Progenitor cell of endocrine pancreas (in vitro differentiated cells): ENCODE measurements at regions not wholly inside any gene's neighbourhood (a gene's known extent, or its start where the extent isn't known, plus 50 kb on each side); places are given as distances from the start of the nearest gene placed in this dataset.

Source experiments
- DNase-seq: peaks from one replicate; pipeline ENCODE4 v3.0.0; 2021; ENCODE audit warnings: low spot score; ENCODE audit not compliant: unreplicated experiment
- H3K27ac Mint-ChIP-seq: 2 replicates; pipeline ENCODE4 v1.8.0; 2021; ENCODE audit warnings: mild to moderate bottlenecking, moderate library complexity, mixed read lengths
- H3K27me3 Mint-ChIP-seq: 2 replicates; pipeline ENCODE4 v1.8.0; 2021; ENCODE audit warnings: mixed read lengths
- H3K36me3 Mint-ChIP-seq: 2 replicates; pipeline ENCODE4 v1.8.0; 2022; ENCODE audit warnings: mixed read lengths; ENCODE audit not compliant: insufficient read depth
- H3K4me1 Mint-ChIP-seq: 2 replicates; pipeline ENCODE4 v1.8.0; 2021; ENCODE audit warnings: low read depth, mixed read lengths
- H3K4me3 Mint-ChIP-seq: 2 replicates; pipeline ENCODE4 v1.8.0; 2021; ENCODE audit warnings: low read depth, mild to moderate bottlenecking, moderate library complexity, mixed read lengths
- H3K9me3 Mint-ChIP-seq: 2 replicates; pipeline ENCODE4 v1.8.0; 2021; ENCODE audit warnings: low read depth, mixed read lengths
- TF ChIP-seq, protein P1 (sequence below): fragments of 200-600 bp; sonication (generic); IDR thresholded peaks from one replicate; pipeline ENCODE4 v1.5.0; 2021; ENCODE audit warnings: antibody characterized with exemption, mild to moderate bottlenecking; ENCODE audit not compliant: unreplicated experiment

- no peak for DNase-seq
- TF ChIP-seq, protein P1, sequence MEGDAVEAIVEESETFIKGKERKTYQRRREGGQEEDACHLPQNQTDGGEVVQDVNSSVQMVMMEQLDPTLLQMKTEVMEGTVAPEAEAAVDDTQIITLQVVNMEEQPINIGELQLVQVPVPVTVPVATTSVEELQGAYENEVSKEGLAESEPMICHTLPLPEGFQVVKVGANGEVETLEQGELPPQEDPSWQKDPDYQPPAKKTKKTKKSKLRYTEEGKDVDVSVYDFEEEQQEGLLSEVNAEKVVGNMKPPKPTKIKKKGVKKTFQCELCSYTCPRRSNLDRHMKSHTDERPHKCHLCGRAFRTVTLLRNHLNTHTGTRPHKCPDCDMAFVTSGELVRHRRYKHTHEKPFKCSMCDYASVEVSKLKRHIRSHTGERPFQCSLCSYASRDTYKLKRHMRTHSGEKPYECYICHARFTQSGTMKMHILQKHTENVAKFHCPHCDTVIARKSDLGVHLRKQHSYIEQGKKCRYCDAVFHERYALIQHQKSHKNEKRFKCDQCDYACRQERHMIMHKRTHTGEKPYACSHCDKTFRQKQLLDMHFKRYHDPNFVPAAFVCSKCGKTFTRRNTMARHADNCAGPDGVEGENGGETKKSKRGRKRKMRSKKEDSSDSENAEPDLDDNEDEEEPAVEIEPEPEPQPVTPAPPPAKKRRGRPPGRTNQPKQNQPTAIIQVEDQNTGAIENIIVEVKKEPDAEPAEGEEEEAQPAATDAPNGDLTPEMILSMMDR = no peak
- H3K4me3 Mint-ChIP-seq = no peak overlapping the region
- H3K27ac Mint-ChIP-seq = no peak overlapping the region
- H3K9me3 Mint-ChIP-seq = peaks cover 10% of the 10 kb centered on the region
- H3K36me3 Mint-ChIP-seq = no peaks in the 10 kb centered on the region
- peaks cover 7% of the 10 kb centered on the region for H3K27me3 Mint-ChIP-seq
- no peaks in the 10 kb centered on the region for H3K4me1 Mint-ChIP-seq
These were observed 564.0 kb downstream of the IRX1 start for GRCh38 chr5:4159681-4160080.

DNA sequence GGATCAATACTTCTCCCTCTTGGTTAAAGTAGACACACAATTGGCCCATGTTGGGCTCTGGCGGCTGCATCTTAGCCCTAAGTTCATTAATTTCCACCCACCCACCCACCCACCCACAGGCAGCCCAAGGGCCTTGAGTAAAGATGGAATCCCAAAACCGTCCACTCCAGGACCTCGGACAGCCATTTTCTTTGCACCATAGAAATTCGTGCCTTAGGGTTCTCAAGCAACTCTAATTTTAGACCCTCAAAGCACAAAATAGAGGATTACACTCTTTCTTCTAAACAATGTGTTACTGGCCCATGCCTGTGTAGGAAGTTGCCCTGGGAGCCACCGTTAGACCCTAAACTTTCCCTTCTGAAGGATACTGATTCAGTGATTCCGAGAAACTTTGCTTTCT lies 568.5 kb downstream of the IRX1 start:
- Mint-ChIP-seq H3K27me3 (peaks cover 11% of the 10 kb centered on the region), H3K36me3 (no peaks in the 10 kb centered on the region), H3K27ac (no peak overlapping the region), H3K4me3 (no peak overlapping the region), H3K4me1 (no peaks in the 10 kb centered on the region), H3K9me3 (no peaks in the 10 kb centered on the region)
- no peak for DNase-seq
- TF ChIP-seq, protein P1 = no peak

GRCh38 chr5:4180703-4181102 lies 585.1 kb downstream of the IRX1 start:
- TF ChIP-seq, protein P1 = no peak
- Mint-ChIP-seq H3K4me3 (no peak overlapping the region), H3K4me1 (peaks cover 3% of the 10 kb centered on the region), H3K36me3 (peaks cover 1% of the 10 kb centered on the region), H3K27ac (no peak overlapping the region), H3K27me3 (peaks cover 58% of the 10 kb centered on the region), H3K9me3 (peaks cover 17% of the 10 kb centered on the region)
- DNase-seq = no peak

- peaks cover 1% of the 10 kb centered on the region for H3K36me3 Mint-ChIP-seq
- no peak overlapping the region for H3K27ac Mint-ChIP-seq
- H3K27me3 Mint-ChIP-seq = peaks cover 57% of the 10 kb centered on the region
- H3K9me3 Mint-ChIP-seq = peaks cover 24% of the 10 kb centered on the region
- no peak overlapping the region for H3K4me3 Mint-ChIP-seq
- peaks cover 3% of the 10 kb centered on the region for H3K4me1 Mint-ChIP-seq
- TF ChIP-seq, protein P1 = no peak
- no peak for DNase-seq
These were observed 586.5 kb downstream of the IRX1 start for GRCh38 chr5:4182144-4182543.

GRCh38 chr5:4185127-4185526 lies 589.5 kb downstream of the IRX1 start:
- H3K4me1 Mint-ChIP-seq = no peaks in the 10 kb centered on the region
- no peak overlapping the region for H3K27ac Mint-ChIP-seq
- peaks cover 1% of the 10 kb centered on the region for H3K36me3 Mint-ChIP-seq
- H3K27me3 Mint-ChIP-seq = peaks cover 50% of the 10 kb centered on the region
- TF ChIP-seq, protein P1 = no peak
- no peak for DNase-seq
- H3K9me3 Mint-ChIP-seq = peaks cover 24% of the 10 kb centered on the region
- no peak overlapping the region for H3K4me3 Mint-ChIP-seq

DNA sequence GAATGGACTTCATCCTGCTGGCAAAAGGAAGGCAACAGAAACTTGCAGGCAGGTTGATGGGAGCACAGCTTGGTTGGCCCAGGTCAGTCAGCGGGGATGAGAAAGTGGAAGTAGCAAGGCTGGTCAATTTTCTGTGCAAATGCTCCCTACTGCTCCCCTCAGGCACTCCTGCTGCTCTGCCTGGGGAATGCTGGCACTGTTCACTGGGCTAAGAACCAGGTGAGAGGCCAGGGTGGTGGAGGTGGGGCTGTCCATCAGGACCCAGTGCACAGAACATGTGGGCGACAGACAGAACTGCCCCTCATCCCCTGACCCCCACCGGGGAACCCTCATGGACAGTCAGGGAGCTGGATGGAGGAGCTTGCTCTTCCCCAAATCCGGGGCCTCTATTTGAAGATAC lies 593.1 kb downstream of the IRX1 start:
- TF ChIP-seq, protein P1 = no peak
- Mint-ChIP-seq H3K36me3 (peaks cover under 1% of the 10 kb centered on the region), H3K4me1 (no peaks in the 10 kb centered on the region), H3K4me3 (no peak overlapping the region), H3K27ac (no peak overlapping the region), H3K27me3 (peaks cover 58% of the 10 kb centered on the region), H3K9me3 (peaks cover 21% of the 10 kb centered on the region)
- DNase-seq = no peak
